Activated naive CD8-positive, alpha-beta T cell treated with anti-CD3 and anti-CD28 coated beads, Interleukin-2, amount 50 U/mL, for 24 hours (primary cell): ENCODE measurements at regions not wholly inside any gene's neighbourhood (a gene's known extent, or its start where the extent isn't known, plus 50 kb on each side); places are given as distances from the start of the nearest gene placed in this dataset.

Experiments
- ATAC-seq: fragments of 150-1000 bp; cut with Tn5 transposase; one replicate; pipeline ENCODE4 v1.10.0; 2021
- DNase-seq: peaks from one replicate; pipeline ENCODE4 v3.0.0; 2021
- H3K27ac Mint-ChIP-seq: one replicate; pipeline ENCODE4 v1.8.0; 2021; ENCODE audit warnings: mild to moderate bottlenecking, mixed read lengths
- H3K27me3 Mint-ChIP-seq: one replicate; pipeline ENCODE4 v1.8.0; 2021; ENCODE audit warnings: mixed read lengths
- H3K36me3 Mint-ChIP-seq: one replicate; pipeline ENCODE4 v1.8.0; 2021; ENCODE audit warnings: low read depth, mixed read lengths
- H3K4me1 Mint-ChIP-seq: one replicate; pipeline ENCODE4 v1.8.0; 2021; ENCODE audit warnings: mixed read lengths
- H3K4me3 Mint-ChIP-seq: one replicate; pipeline ENCODE4 v1.8.0; 2021; ENCODE audit warnings: mild to moderate bottlenecking, moderate library complexity, mixed read lengths
- H3K9me3 Mint-ChIP-seq: one replicate; pipeline ENCODE4 v1.8.0; 2021; ENCODE audit warnings: mixed read lengths

GRCh38 chr12:16763901-16764300 lies 157.9 kb upstream of the LMO3 start:
- peaks cover 14% of the 10 kb centered on the region for H3K9me3 Mint-ChIP-seq
- H3K4me3 Mint-ChIP-seq: no peak overlapping the region
- no peak overlapping the region for H3K27ac Mint-ChIP-seq
- ATAC-seq (no peak), DNase-seq (no peak)
- no peaks in the 10 kb centered on the region for H3K4me1 Mint-ChIP-seq
- no peaks in the 10 kb centered on the region for H3K36me3 Mint-ChIP-seq
- H3K27me3 Mint-ChIP-seq: no peaks in the 10 kb centered on the region

DNA sequence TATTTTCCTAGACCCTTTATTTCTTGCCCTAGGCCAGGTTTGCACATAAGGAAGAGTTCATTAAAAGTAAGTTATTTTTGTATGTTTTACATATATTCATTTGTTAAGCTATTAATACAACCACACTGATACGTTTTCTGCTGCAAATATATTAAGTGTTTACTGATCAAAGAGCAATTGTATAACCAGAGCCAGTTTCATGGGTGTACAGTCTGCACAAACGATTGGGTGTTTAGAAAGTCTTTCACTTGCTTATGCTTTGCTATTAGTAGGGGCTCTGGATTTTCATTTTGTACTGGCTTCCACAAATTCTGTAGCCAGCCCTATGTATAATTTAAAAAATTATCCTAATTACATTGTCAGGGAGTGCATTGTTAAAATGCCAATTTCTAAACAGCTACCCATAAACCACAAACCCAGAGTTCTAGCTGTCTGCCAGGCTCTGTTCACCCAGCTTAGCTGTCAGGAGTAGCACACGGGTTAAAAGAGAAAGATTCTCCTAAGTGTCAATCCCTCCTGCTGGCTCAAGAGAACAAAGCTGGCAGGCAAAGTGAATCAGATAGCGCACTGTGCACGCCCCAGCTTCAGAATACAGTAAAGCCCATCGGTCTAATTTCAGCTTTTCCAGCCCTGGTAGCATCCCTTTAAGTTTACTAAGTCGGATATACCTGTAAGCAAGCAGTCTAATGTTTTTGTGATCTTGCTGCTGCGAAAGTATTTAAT lies 151.0 kb upstream of the LMO3 start:
- no peaks in the 10 kb centered on the region for H3K4me1 Mint-ChIP-seq
- DNase-seq (no peak), ATAC-seq (no peak)
- H3K27me3 Mint-ChIP-seq: no peaks in the 10 kb centered on the region
- H3K36me3 Mint-ChIP-seq: no peaks in the 10 kb centered on the region
- H3K27ac Mint-ChIP-seq: no peak overlapping the region
- H3K4me3 Mint-ChIP-seq: no peak overlapping the region
- H3K9me3 Mint-ChIP-seq: no peaks in the 10 kb centered on the region

DNA sequence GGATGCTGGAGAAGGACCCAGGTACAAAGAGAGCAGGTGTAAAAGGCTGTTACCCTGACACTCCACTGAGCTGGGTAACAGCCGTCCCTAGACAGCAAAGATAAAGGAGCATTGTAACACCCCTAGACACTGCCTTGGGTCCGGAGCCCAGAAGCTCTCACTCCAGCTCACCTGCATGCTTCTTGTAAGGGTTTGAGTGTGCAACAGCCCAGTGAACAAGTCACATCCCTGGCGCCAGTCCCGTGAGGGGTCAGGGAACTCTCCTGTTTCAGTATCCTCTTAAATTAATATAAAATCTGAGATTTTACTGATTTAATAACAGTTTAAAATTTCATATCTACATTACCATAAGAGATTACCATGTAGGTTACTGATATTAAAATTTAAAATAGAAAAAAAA lies 124.8 kb upstream of the LMO3 start:
- H3K9me3 Mint-ChIP-seq: no peaks in the 10 kb centered on the region
- no peak overlapping the region for H3K4me3 Mint-ChIP-seq

GRCh38 chr12:16726879-16727278 lies 120.9 kb upstream of the LMO3 start:
- ATAC-seq: no peak
- H3K4me3 Mint-ChIP-seq: no peak overlapping the region
- no peaks in the 10 kb centered on the region for H3K36me3 Mint-ChIP-seq
- no peaks in the 10 kb centered on the region for H3K4me1 Mint-ChIP-seq
- H3K27ac Mint-ChIP-seq: no peak overlapping the region
- no peaks in the 10 kb centered on the region for H3K27me3 Mint-ChIP-seq
- no peak for DNase-seq
- H3K9me3 Mint-ChIP-seq: no peaks in the 10 kb centered on the region

More for the DNA sequence above, 124.8 kb upstream of the LMO3 start:
- no peak for DNase-seq
- ATAC-seq: no peak
- H3K36me3 Mint-ChIP-seq: no peaks in the 10 kb centered on the region
- no peak overlapping the region for H3K27ac Mint-ChIP-seq
- no peaks in the 10 kb centered on the region for H3K27me3 Mint-ChIP-seq
- H3K4me1 Mint-ChIP-seq: no peaks in the 10 kb centered on the region

DNA sequence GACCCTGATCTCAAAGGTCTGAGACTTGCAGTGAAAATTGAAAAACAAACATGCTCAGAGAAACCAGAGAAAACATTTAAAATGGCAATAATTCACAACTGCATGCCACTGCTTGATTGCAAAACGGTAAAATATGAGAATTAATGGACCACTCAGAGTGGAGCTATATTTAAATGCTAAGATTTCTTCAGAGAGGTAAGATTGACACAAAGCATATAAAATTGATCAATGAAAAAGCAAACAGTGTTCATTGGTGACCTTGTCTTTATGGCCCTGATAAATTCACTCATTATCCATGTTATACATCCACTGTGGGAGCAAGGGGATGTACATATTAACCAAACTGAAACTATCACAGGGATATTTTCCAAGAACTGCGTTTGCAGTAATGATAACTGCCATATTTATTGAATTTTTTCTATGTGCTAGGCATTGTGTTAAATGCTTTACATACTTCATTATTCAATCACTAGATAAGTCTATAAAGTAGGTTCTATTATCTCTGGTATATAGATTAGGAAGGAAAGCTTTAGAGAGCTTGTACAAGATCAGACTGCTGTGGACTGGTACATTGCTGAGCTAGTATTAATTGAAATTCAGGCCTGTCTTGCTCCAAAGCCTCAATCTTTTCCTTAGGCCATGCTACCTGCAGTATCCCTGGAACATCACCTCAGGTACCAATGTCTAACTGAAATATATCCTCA lies 113.9 kb upstream of the LMO3 start:
- Mint-ChIP-seq H3K4me1 (no peaks in the 10 kb centered on the region), H3K36me3 (no peaks in the 10 kb centered on the region), H3K9me3 (no peaks in the 10 kb centered on the region), H3K4me3 (no peak overlapping the region), H3K27ac (no peak overlapping the region), H3K27me3 (no peaks in the 10 kb centered on the region)
- no peak for ATAC-seq
- no peak for DNase-seq

DNA sequence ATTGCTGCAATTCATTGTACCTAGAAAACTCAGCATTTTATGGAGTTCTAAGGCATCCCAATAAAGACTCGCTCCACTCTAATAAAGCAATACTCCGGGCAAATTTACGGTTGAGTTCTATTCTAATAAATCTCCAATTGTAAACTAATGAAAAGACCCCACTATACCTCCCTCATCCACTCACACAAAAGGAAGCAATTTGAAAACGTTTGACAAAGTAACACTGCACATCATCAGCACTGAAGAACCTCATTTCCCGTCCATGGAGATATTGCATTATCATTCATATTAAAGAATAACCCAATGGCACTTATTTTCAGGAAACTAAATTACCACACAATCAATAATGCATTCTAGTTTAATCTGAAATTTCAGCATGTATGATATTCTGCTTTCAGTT lies 111.0 kb upstream of the LMO3 start:
- Mint-ChIP-seq H3K4me1 (no peaks in the 10 kb centered on the region), H3K36me3 (no peaks in the 10 kb centered on the region), H3K27me3 (no peaks in the 10 kb centered on the region), H3K4me3 (no peak overlapping the region), H3K9me3 (no peaks in the 10 kb centered on the region), H3K27ac (no peak overlapping the region)
- no peak for ATAC-seq
- no peak for DNase-seq

GRCh38 chr12:16692099-16692498 lies 86.1 kb upstream of the LMO3 start:
- Mint-ChIP-seq H3K27me3 (no peaks in the 10 kb centered on the region), H3K27ac (no peak overlapping the region), H3K9me3 (peaks cover 14% of the 10 kb centered on the region), H3K4me3 (no peak overlapping the region), H3K36me3 (no peaks in the 10 kb centered on the region), H3K4me1 (no peaks in the 10 kb centered on the region)
- DNase-seq: no peak
- no peak for ATAC-seq

- DNase-seq (no peak), ATAC-seq (no peak)
- Mint-ChIP-seq H3K27ac (no peak overlapping the region), H3K27me3 (no peaks in the 10 kb centered on the region), H3K4me1 (no peaks in the 10 kb centered on the region), H3K36me3 (no peaks in the 10 kb centered on the region), H3K9me3 (peaks cover 14% of the 10 kb centered on the region), H3K4me3 (no peak overlapping the region)
Observed at GRCh38 chr12:16691624-16692023, 85.7 kb upstream of the LMO3 start.

GRCh38 chr12:16688200-16688599 lies 82.2 kb upstream of the LMO3 start:
- DNase-seq: no peak
- Mint-ChIP-seq H3K9me3 (peaks cover 4% of the 10 kb centered on the region), H3K4me1 (no peaks in the 10 kb centered on the region), H3K4me3 (no peak overlapping the region), H3K27ac (no peak overlapping the region), H3K36me3 (no peaks in the 10 kb centered on the region), H3K27me3 (no peaks in the 10 kb centered on the region)
- no peak for ATAC-seq

DNA sequence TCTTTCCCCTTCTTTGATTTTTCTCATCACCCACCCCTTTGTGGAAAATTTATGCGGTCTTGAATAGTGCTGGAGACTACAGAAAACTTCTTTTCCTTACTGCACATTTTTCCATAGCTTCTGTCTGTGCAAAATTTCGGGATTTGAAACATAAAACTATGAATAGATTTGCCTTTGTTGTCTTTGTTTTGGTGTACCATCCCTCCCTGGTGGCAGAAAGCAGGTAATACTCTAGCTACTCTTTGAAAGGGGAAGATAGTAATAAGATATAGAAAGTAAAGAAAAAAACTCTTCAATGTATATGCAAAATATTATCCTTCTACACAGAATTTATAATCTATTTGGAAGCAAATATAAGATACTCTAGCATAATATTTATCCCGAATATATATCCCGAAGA lies 79.1 kb upstream of the LMO3 start:
- Mint-ChIP-seq H3K36me3 (no peaks in the 10 kb centered on the region), H3K4me3 (no peak overlapping the region), H3K27me3 (no peaks in the 10 kb centered on the region), H3K4me1 (no peaks in the 10 kb centered on the region), H3K9me3 (peaks cover 8% of the 10 kb centered on the region), H3K27ac (no peak overlapping the region)
- DNase-seq (no peak), ATAC-seq (no peak)

- Mint-ChIP-seq H3K9me3 (peaks cover 8% of the 10 kb centered on the region), H3K36me3 (no peaks in the 10 kb centered on the region), H3K27ac (no peak overlapping the region), H3K4me1 (no peaks in the 10 kb centered on the region), H3K4me3 (no peak overlapping the region), H3K27me3 (no peaks in the 10 kb centered on the region)
- DNase-seq: no peak
- ATAC-seq: no peak
Observed at GRCh38 chr12:16681196-16681595, 75.2 kb upstream of the LMO3 start.

DNA sequence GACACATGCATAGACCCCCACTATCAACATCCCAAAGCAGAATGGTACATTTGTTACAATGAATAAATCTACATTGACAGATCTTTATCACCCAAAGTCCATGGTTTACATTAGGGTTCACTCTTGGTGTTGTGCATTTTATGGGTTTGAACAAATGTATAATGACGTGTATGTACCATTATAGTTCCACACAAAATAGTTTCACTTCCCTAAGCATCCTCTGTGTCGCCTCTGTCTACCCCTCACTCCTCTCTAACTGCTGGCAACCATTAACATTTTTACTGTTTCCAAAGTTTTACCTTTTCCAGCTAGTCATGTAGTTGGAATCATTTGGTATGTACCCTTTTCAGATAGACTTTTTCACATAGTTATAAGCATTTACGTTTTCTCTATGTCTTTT lies 69.5 kb upstream of the LMO3 start:
- Mint-ChIP-seq H3K27me3 (no peaks in the 10 kb centered on the region), H3K27ac (no peak overlapping the region), H3K36me3 (no peaks in the 10 kb centered on the region), H3K9me3 (peaks cover 6% of the 10 kb centered on the region), H3K4me1 (no peaks in the 10 kb centered on the region), H3K4me3 (no peak overlapping the region)
- ATAC-seq: no peak
- DNase-seq: no peak

DNA sequence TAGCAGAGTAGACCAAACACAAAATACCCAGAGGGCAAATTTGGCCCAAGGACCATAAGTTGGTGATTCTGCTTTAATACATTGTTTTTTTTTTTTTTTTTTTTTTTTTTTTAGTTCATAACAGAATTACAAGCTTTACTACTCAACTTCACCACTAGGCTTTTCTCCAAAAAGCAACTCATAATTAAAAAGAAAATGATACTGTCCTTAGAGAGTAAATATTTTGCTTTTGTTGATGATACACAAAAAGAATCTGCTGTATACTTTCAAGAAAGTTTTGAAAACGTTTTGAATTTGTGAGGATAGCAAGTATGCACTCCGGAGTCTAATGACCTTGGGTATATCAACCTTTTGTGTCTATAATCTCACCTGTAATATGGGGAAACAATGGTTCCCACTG lies 68.9 kb upstream of the LMO3 start:
- Mint-ChIP-seq H3K36me3 (no peaks in the 10 kb centered on the region), H3K27me3 (no peaks in the 10 kb centered on the region), H3K9me3 (peaks cover 6% of the 10 kb centered on the region), H3K4me3 (no peak overlapping the region), H3K4me1 (no peaks in the 10 kb centered on the region), H3K27ac (no peak overlapping the region)
- DNase-seq: no peak
- no peak for ATAC-seq

- H3K4me3 Mint-ChIP-seq: no peak overlapping the region
- DNase-seq (no peak), ATAC-seq (no peak)
- H3K36me3 Mint-ChIP-seq: no peaks in the 10 kb centered on the region
- H3K9me3 Mint-ChIP-seq: peaks cover 6% of the 10 kb centered on the region
- no peaks in the 10 kb centered on the region for H3K27me3 Mint-ChIP-seq
- H3K4me1 Mint-ChIP-seq: no peaks in the 10 kb centered on the region
- no peak overlapping the region for H3K27ac Mint-ChIP-seq
Observed at GRCh38 chr12:16670456-16671050, 64.6 kb upstream of the LMO3 start.

GRCh38 chr12:16669756-16670155 lies 63.8 kb upstream of the LMO3 start:
- ATAC-seq: no peak
- Mint-ChIP-seq H3K36me3 (no peaks in the 10 kb centered on the region), H3K4me3 (no peak overlapping the region), H3K27me3 (no peaks in the 10 kb centered on the region), H3K9me3 (no peaks in the 10 kb centered on the region), H3K27ac (no peak overlapping the region), H3K4me1 (no peaks in the 10 kb centered on the region)
- DNase-seq: no peak
